ENCODE measurements at regions not wholly inside any gene's neighbourhood (a gene's known extent, or its start where the extent isn't known, plus 50 kb on each side); places are given as distances from the start of the nearest gene placed in this dataset.
"Not testable (repeated sequence)": the region's sequence is repeated elsewhere in the genome, so short reads cannot be mapped to it uniquely, and the experiment has no call there.

DNA sequence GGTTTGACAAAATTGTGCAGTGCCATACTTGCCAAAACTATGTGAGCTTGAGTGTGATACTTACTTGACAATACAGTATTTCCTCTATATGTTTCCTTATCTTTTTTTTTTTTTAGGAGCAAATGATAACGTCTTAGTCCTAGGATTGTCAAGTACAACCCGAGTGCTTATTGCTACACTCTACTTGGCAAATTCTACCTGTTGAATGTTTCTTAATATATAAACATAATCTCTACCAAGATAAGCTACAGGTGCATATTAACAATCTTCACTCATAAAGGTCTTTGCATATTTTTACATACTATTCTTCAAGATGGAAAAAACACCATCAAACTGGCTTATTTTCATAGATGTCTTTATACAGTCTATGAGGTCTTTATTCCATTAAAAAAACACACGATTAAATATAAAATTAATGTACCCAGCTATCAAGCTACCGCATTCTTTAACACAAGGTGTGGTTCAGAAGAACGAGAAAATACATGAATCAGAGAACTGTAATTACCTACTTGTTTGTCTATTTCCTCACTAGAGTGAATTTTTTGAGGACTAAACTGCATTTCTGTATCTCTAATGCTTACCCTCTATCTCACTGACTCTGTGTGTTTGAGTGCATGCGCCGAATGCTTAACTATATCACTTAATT lies 76.1 kb upstream of the PDSS1 start:
- Histone ChIP-seq H3K4me1 (ENCODE audit: control insufficient read depth, insufficient read depth, low read length, poor library complexity, severe bottlenecking) (peaks cover 4% of the 10 kb centered on the region), H3K36me3 (ENCODE audit: control insufficient read depth, insufficient read depth, low read length) (no peaks in the 10 kb centered on the region), H3K27ac (ENCODE audit: insufficient read depth, low read length, poor library complexity, severe bottlenecking) (no peak overlapping the region), H3K9me3 (ENCODE audit: control insufficient read depth, low read length) (no peaks in the 10 kb centered on the region), H3K4me3 (ENCODE audit: insufficient read depth, low read depth, low read length, poor library complexity, severe bottlenecking) (no peak overlapping the region), H3K27me3 (replicated peaks; ENCODE audit: control insufficient read depth, insufficient read depth, low read length, poor library complexity, severe bottlenecking) (peaks cover 9% of the 10 kb centered on the region)
- no peak for DNase-seq

DNA sequence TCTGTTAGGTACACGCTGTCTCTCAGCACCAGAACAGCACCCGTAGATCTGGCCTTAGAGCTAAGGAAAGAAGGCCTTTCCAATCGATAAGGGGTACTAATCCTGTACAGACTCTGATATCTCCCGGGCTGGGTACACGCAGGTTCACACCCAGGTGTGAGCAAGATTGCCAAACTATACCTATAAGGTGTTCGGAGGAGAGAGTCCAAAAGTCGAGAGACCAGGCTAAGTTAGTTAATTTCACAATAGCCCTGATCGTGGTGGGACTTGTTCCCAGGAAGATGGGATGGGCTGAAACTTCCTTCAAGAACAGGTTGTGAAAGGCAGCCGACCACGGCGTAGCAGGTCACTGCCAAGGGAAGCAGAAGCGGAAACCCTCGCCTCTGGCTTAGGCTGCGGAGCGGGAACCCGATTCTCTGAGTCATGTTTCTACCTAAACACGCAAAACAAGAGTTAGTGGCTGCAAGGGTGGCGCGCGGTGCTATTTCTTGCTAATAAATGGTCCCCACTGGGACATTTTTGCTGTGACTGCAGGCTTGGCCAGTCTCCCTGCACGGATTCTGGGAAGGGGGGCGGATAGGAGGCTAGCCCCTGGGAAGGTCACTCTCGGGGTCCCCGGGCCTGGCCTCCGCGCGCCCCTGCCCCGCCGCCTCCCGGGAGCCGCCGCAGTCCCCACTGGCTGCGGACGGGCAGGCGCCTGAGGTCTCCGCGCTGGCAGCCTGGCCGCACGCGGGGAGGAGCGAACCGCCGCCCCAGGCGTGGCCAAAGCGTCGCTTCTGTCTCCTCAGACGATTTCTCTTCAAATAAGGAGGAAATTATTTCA lies 75.4 kb upstream of the PDSS1 start:
- Histone ChIP-seq H3K36me3 (ENCODE audit: control insufficient read depth, insufficient read depth, low read length) (no peaks in the 10 kb centered on the region), H3K9me3 (ENCODE audit: control insufficient read depth, low read length) (no peaks in the 10 kb centered on the region), H3K27me3 (replicated peaks; ENCODE audit: control insufficient read depth, insufficient read depth, low read length, poor library complexity, severe bottlenecking) (peaks cover 9% of the 10 kb centered on the region), H3K4me1 (ENCODE audit: control insufficient read depth, insufficient read depth, low read length, poor library complexity, severe bottlenecking) (peaks cover 4% of the 10 kb centered on the region), H3K4me3 (ENCODE audit: insufficient read depth, low read depth, low read length, poor library complexity, severe bottlenecking) (peak overlapping the region; percentile 38), H3K27ac (ENCODE audit: insufficient read depth, low read length, poor library complexity, severe bottlenecking) (no peak overlapping the region)
- DNase-seq, result no peak

DNA sequence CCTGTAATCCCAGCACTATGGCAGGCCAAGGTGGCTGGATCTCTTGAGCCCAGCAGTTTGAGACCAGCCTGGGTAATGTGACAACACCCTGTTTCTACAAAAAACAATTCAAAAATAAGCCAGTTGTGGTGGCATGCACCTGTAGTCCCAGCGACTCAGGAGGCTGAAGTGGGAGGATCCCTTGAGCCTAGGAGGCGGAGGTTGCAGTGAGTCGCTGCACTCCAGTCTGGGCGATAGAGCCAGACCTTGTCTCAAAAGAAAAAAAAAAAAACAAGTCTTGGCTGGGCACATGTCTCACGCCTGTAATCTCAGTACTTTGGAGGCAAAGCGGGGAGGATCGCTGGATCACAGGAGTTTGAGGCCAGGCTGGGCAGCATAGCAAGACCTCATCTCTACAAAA lies 74.6 kb upstream of the PDSS1 start:
- Histone ChIP-seq H3K36me3 (ENCODE audit: control insufficient read depth, insufficient read depth, low read length) (no peaks in the 10 kb centered on the region), H3K27ac (ENCODE audit: insufficient read depth, low read length, poor library complexity, severe bottlenecking) (no peak overlapping the region), H3K4me1 (ENCODE audit: control insufficient read depth, insufficient read depth, low read length, poor library complexity, severe bottlenecking) (peaks cover 4% of the 10 kb centered on the region), H3K27me3 (replicated peaks; ENCODE audit: control insufficient read depth, insufficient read depth, low read length, poor library complexity, severe bottlenecking) (peaks cover 9% of the 10 kb centered on the region), H3K9me3 (ENCODE audit: control insufficient read depth, low read length) (no peaks in the 10 kb centered on the region), H3K4me3 (ENCODE audit: insufficient read depth, low read depth, low read length, poor library complexity, severe bottlenecking) (no peak overlapping the region)
- no peak for DNase-seq

DNA sequence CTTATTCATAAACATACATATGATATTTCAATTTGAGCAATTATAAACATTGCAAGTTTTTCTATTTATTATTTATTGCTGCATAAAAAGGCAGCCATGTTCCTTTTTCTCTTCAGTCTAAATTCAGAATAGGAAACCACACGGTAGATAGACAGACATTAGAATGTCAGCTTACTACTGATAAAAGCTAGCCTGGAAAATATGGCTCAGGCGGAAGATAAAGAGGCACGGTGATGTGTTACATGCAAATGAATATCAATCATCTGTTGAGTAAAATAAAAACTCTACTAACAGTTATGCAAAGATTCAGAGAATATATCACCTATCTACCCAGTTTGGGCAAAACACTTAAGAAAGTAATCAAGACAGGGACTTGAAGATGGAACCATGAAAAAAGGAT lies 73.5 kb upstream of the PDSS1 start:
- DNase-seq, result no peak

DNA sequence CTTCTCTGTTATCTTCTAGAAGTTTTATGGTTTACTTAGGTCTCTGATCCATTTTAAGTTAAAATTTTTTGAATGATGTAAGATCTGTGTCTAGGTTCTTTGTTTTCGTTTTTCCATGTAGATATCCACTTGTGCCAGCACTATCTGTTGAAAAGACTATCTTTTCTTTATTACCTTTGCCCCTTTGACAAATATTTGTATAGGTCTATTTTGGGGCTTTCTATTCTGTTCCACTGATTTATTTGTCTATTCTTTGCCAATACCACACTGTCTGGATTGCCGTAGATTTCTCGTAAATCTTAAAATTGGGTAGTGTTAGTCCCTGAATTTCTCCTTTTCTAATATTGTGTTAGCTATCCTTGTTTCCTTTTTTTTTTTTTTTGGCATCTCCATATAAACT lies 71.4 kb upstream of the PDSS1 start:
- H3K4me1 ChIP-seq (ENCODE audit: control insufficient read depth, insufficient read depth, low read length, poor library complexity, severe bottlenecking), result peaks cover 4% of the 10 kb centered on the region
- no peak for DNase-seq
- no peaks in the 10 kb centered on the region for H3K36me3 ChIP-seq (ENCODE audit: control insufficient read depth, insufficient read depth, low read length)
- H3K27ac ChIP-seq (ENCODE audit: insufficient read depth, low read length, poor library complexity, severe bottlenecking), result no peak overlapping the region
- H3K9me3 ChIP-seq (ENCODE audit: control insufficient read depth, low read length), result no peaks in the 10 kb centered on the region
- peaks cover 9% of the 10 kb centered on the region for H3K27me3 ChIP-seq (replicated peaks; ENCODE audit: control insufficient read depth, insufficient read depth, low read length, poor library complexity, severe bottlenecking)
- no peak overlapping the region for H3K4me3 ChIP-seq (ENCODE audit: insufficient read depth, low read depth, low read length, poor library complexity, severe bottlenecking)

More for the DNA sequence above, 73.5 kb upstream of the PDSS1 start:
- no peak overlapping the region for H3K4me3 ChIP-seq (ENCODE audit: insufficient read depth, low read depth, low read length, poor library complexity, severe bottlenecking)
- H3K4me1 ChIP-seq (ENCODE audit: control insufficient read depth, insufficient read depth, low read length, poor library complexity, severe bottlenecking), result peaks cover 4% of the 10 kb centered on the region
- H3K27ac ChIP-seq (ENCODE audit: insufficient read depth, low read length, poor library complexity, severe bottlenecking), result no peak overlapping the region
- peaks cover 9% of the 10 kb centered on the region for H3K27me3 ChIP-seq (replicated peaks; ENCODE audit: control insufficient read depth, insufficient read depth, low read length, poor library complexity, severe bottlenecking)
- no peaks in the 10 kb centered on the region for H3K9me3 ChIP-seq (ENCODE audit: control insufficient read depth, low read length)
- H3K36me3 ChIP-seq (ENCODE audit: control insufficient read depth, insufficient read depth, low read length), result no peaks in the 10 kb centered on the region

DNA sequence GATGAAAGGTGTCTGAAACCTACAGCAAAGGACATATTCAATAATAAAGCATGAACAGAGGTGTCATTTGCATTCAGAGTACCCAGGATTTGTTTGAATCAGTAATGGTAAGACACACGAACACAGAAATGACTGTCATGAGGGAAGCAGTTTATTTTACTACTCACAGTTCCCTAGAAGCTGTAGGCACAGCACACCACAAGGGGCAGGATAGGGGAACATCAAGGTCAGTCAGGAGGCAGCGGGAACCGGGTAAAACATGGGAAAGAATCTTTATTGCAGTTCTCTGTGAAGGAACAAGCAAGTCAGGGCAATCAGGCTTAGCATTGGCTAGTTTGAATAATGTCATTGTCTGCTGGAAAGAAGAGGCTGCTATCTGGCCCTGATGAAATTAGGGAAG lies 70.2 kb upstream of the PDSS1 start:
- no peaks in the 10 kb centered on the region for H3K36me3 ChIP-seq (ENCODE audit: control insufficient read depth, insufficient read depth, low read length)
- no peak for DNase-seq
- no peaks in the 10 kb centered on the region for H3K9me3 ChIP-seq (ENCODE audit: control insufficient read depth, low read length)
- H3K4me1 ChIP-seq (ENCODE audit: control insufficient read depth, insufficient read depth, low read length, poor library complexity, severe bottlenecking), result peaks cover 2% of the 10 kb centered on the region
- no peak overlapping the region for H3K27ac ChIP-seq (ENCODE audit: insufficient read depth, low read length, poor library complexity, severe bottlenecking)
- no peak overlapping the region for H3K4me3 ChIP-seq (ENCODE audit: insufficient read depth, low read depth, low read length, poor library complexity, severe bottlenecking)
- peaks cover 9% of the 10 kb centered on the region for H3K27me3 ChIP-seq (replicated peaks; ENCODE audit: control insufficient read depth, insufficient read depth, low read length, poor library complexity, severe bottlenecking)

DNA sequence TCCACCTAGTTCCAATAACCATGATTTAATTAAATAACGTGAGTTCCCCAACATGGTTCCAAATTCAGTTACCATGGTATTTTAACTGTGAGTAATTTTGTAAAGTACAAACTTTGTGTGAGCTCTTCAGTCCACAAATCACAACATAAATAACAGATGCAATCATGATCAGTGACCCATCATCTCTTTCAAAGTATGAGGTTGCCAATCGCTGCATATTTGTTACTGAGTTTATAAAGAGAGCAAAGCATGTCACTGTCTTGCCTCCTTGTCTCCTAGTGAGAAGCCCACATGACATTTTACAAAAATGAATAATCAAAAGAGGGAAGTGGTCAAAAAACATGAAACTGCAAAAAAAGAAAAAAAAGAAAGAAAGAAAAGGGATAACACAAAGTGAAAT lies 69.1 kb upstream of the PDSS1 start:
- Histone ChIP-seq H3K27ac (ENCODE audit: insufficient read depth, low read length, poor library complexity, severe bottlenecking) (no peak overlapping the region), H3K4me3 (ENCODE audit: insufficient read depth, low read depth, low read length, poor library complexity, severe bottlenecking) (no peak overlapping the region), H3K4me1 (ENCODE audit: control insufficient read depth, insufficient read depth, low read length, poor library complexity, severe bottlenecking) (no peaks in the 10 kb centered on the region), H3K36me3 (ENCODE audit: control insufficient read depth, insufficient read depth, low read length) (no peaks in the 10 kb centered on the region), H3K9me3 (ENCODE audit: control insufficient read depth, low read length) (no peaks in the 10 kb centered on the region), H3K27me3 (replicated peaks; ENCODE audit: control insufficient read depth, insufficient read depth, low read length, poor library complexity, severe bottlenecking) (peaks cover under 1% of the 10 kb centered on the region)
- DNase-seq, result no peak

DNA sequence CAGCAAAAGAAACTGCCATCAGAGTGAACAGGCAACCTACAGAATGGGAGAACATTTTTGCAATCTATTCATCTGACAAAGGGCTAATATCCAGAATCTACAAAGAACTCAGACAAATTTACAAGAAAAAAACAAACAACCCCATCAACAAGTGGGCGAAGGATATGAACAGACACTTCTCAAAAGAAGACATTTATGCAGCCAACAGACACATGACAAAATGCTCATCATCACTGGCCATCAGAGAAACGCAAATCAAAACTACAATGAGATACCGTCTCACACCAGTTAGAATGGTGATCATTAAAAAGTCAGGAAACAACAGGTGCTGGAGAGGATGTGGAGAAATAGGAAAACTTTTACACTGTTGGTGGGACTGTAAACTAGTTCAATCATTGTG lies 65.3 kb upstream of the PDSS1 start:
- not testable (repeated sequence) for H3K4me3 ChIP-seq (ENCODE audit: insufficient read depth, low read depth, low read length, poor library complexity, severe bottlenecking); H3K27me3 ChIP-seq (replicated peaks; ENCODE audit: control insufficient read depth, insufficient read depth, low read length, poor library complexity, severe bottlenecking); H3K27ac ChIP-seq (ENCODE audit: insufficient read depth, low read length, poor library complexity, severe bottlenecking); H3K9me3 ChIP-seq (ENCODE audit: control insufficient read depth, low read length); H3K36me3 ChIP-seq (ENCODE audit: control insufficient read depth, insufficient read depth, low read length); DNase-seq; H3K4me1 ChIP-seq (ENCODE audit: control insufficient read depth, insufficient read depth, low read length, poor library complexity, severe bottlenecking)

DNA sequence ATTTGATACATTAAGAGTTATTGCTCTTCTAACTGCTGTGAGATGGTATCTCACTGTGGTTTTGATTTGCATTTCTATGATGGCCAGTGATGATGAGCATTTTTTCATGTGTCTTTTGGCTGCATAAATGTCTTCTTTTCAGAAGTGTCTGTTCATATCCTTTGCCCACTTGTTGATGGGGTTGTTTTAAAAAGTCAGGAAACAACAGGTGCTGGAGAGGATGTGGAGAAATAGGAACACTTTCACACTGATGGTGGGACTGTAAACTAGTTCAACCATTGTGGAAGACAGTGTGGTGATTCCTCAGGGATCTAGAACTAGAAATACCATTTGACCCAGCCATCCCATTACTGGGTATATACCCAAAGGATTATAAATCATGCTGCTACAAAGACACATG lies 63.4 kb upstream of the PDSS1 start:
- not testable (repeated sequence) for H3K27ac ChIP-seq (ENCODE audit: insufficient read depth, low read length, poor library complexity, severe bottlenecking); H3K4me1 ChIP-seq (ENCODE audit: control insufficient read depth, insufficient read depth, low read length, poor library complexity, severe bottlenecking); H3K9me3 ChIP-seq (ENCODE audit: control insufficient read depth, low read length); H3K27me3 ChIP-seq (replicated peaks; ENCODE audit: control insufficient read depth, insufficient read depth, low read length, poor library complexity, severe bottlenecking); DNase-seq; H3K36me3 ChIP-seq (ENCODE audit: control insufficient read depth, insufficient read depth, low read length); H3K4me3 ChIP-seq (ENCODE audit: insufficient read depth, low read depth, low read length, poor library complexity, severe bottlenecking)

DNA sequence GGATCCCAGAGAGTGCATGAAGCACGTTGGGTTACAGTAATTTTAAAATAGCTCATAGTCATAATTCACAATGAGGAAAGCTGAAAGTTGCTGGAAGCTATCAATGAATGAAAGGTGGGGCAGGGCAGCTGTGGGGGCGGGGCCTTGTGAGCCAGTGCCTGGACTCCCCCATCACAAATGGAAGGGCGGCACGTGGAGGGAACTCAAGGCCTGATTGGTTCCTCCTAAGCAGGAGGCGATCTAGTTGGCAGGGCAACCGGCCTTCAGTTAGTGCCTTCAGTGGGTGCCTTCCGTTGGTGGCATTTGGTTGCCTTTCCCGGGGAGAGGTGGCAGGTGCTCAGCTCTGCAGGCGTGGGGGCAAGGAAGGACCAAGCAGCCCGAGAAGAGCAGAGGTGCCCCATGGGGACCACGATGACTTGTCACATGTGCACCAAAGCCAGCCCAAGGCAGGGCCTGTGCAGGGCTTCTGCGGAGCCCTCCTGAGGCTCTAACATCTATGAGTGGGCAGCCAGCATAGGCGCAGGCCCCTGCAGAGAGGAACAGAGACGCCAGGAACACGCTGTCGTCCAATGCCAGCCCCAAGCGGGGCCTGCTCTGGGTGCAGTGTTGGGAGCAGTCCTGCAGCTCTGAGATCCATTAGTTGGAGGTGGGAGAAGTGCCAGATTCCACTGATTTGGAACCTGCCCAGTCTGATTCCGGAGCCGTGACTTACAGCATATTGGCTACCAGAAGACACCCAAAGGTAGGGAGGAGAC lies 59.8 kb upstream of the PDSS1 start:
- no peaks in the 10 kb centered on the region for H3K4me1 ChIP-seq (ENCODE audit: control insufficient read depth, insufficient read depth, low read length, poor library complexity, severe bottlenecking)
- no peaks in the 10 kb centered on the region for H3K9me3 ChIP-seq (ENCODE audit: control insufficient read depth, low read length)
- no peak overlapping the region for H3K27ac ChIP-seq (ENCODE audit: insufficient read depth, low read length, poor library complexity, severe bottlenecking)
- H3K36me3 ChIP-seq (ENCODE audit: control insufficient read depth, insufficient read depth, low read length), result no peaks in the 10 kb centered on the region
- no peaks in the 10 kb centered on the region for H3K27me3 ChIP-seq (replicated peaks; ENCODE audit: control insufficient read depth, insufficient read depth, low read length, poor library complexity, severe bottlenecking)
- DNase-seq, result no peak
- H3K4me3 ChIP-seq (ENCODE audit: insufficient read depth, low read depth, low read length, poor library complexity, severe bottlenecking), result no peak overlapping the region
